BE2C (cell line): ENCODE measurements at regions not wholly inside any gene's neighbourhood (a gene's known extent, or its start where the extent isn't known, plus 50 kb on each side); places are given as distances from the start of the nearest gene placed in this dataset.
"Not testable (repeated sequence)": the region's sequence is repeated elsewhere in the genome, so short reads cannot be mapped to it uniquely, and the experiment has no call there.

Source experiments
- DNase-seq: peaks from one replicate; pipeline ENCODE4 v3.0.0-alpha.2; 2020
- H3K27me3 ChIP-seq: fragments of 250-450 bp; sonication (Bioruptor Pico); 2 replicates; pipeline ENCODE4 v1.5.1; 2020; ENCODE audit warnings: mild to moderate bottlenecking
- H3K36me3 ChIP-seq: fragments of 250-450 bp; sonication (Bioruptor Pico); 2 replicates; pipeline ENCODE4 v1.5.1; 2020; ENCODE audit warnings: mild to moderate bottlenecking
- H3K4me1 ChIP-seq: fragments of 250-450 bp; sonication (Bioruptor Pico); 2 replicates; pipeline ENCODE4 v1.5.1; 2020
- H3K4me3 ChIP-seq: 2 replicates; pipeline ENCODE4 v1.5.1; 2011; ENCODE audit warnings: low read depth, low read length
- H3K9me3 ChIP-seq: fragments of 250-450 bp; sonication (Bioruptor Pico); 2 replicates; pipeline ENCODE4 v1.5.1; 2020
- TF ChIP-seq, protein P1 (sequence below): IDR thresholded peaks from 2 replicates; pipeline ENCODE4 v1.5.1; 2012; ENCODE audit warnings: mild to moderate bottlenecking, low read depth, low read length

DNA sequence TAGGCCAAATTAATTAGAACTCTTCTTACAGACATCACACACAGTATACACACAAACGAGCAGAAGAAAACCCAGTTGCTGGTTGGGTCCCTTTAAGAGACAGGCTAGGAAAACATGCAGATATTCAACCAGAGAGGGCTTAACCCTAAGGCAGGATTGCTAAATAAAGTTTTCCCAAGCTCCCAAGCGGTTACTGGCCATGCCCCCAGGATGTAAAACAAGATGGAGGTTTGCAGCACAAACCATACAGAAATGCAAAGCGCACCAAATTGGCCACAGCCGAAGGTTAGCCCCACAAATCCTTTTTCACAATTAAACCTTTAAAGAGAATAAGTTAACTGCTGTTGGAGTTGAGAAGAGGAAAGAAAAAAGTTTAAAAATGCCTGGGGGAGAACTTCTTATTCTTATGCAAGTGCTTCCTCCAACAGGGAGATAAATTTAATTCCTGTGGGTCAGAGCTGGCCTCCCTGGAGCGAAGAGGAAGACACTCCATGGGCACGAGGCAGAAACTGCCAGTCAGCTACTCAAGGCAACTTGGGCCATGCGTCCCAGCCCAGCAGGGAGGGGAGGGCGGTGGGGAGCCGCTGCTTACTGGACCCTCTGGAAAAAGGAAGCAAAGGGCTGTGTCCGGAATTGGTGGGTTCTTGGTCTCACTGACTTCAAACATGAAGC, 167.6 kb upstream of the ARSJ start:
- Histone ChIP-seq H3K4me3 (no peak overlapping the region), H3K27me3 (no peaks in the 10 kb centered on the region), H3K4me1 (no peaks in the 10 kb centered on the region), H3K9me3 (no peaks in the 10 kb centered on the region), H3K36me3 (no peaks in the 10 kb centered on the region)
- TF ChIP-seq, protein P1, sequence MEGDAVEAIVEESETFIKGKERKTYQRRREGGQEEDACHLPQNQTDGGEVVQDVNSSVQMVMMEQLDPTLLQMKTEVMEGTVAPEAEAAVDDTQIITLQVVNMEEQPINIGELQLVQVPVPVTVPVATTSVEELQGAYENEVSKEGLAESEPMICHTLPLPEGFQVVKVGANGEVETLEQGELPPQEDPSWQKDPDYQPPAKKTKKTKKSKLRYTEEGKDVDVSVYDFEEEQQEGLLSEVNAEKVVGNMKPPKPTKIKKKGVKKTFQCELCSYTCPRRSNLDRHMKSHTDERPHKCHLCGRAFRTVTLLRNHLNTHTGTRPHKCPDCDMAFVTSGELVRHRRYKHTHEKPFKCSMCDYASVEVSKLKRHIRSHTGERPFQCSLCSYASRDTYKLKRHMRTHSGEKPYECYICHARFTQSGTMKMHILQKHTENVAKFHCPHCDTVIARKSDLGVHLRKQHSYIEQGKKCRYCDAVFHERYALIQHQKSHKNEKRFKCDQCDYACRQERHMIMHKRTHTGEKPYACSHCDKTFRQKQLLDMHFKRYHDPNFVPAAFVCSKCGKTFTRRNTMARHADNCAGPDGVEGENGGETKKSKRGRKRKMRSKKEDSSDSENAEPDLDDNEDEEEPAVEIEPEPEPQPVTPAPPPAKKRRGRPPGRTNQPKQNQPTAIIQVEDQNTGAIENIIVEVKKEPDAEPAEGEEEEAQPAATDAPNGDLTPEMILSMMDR, result no peak
- no peak for DNase-seq

DNA sequence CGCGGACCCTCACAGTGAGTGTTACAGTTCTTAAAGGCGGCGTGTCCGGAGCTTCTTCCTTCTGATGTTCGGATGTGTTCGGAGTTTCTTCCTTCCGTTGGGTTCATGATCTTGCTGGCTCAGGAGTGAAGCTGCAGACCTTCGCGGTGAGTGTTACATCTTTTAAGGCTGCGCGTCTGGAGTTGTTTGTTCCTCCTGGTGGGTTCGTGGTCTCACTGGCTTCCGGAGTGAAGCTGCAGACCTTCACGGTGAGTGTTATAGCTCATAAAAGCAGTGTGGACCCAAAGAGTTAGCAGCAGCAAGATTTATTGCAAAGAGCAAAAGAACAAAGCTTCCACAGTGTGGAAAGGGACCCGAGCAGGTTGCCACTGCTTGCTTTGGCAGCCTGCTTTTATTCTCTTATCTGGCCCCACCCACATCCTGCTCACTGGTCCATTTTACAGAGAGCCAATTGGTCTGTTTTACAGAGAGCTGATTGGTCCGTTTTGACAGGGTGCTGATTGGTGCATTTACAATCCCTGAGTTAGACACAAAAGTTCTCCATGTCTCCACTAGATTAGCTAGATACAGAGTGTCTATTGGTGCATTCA, 168.3 kb upstream of the ARSJ start:
- not testable (repeated sequence) for H3K36me3 ChIP-seq, H3K4me1 ChIP-seq, H3K9me3 ChIP-seq, H3K4me3 ChIP-seq, H3K27me3 ChIP-seq, DNase-seq

DNA sequence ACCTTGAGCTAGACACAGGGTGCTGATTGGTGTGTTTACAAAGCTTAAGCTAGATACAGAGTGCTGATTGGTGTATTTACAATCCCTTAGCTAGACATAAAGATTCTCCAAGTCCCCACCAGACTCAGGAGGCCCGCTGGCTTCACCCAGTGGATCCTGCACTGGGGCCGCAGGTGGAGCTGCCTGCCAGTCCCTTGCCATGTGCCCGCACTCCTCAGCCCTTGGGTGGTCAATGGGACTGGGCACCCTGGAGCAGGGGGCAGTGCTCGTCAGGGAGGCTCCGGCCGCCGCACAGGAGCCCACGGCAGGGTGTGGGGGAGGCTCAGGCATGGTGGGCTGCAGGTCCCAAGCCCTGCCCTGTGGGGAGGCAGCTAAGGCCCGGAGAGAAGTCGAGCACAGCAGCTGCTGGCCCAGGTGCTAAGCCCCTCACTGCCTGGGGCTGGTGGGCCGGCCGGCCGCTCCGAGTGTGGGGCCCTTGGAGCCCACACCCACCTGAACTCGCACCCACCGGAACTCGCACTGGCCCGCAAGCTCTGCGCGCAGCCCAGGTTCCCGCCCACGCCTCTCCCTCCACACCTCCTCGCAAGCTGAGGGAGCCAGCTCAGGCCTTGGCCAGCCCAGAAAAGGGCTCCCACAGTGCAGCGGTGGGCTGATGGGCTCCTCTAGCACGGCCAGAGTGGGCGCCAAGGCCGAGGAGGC, 169.1 kb upstream of the ARSJ start:
- H3K27me3 ChIP-seq, H3K4me1 ChIP-seq, H3K36me3 ChIP-seq, H3K4me3 ChIP-seq, H3K9me3 ChIP-seq, DNase-seq: not testable (repeated sequence)

DNA sequence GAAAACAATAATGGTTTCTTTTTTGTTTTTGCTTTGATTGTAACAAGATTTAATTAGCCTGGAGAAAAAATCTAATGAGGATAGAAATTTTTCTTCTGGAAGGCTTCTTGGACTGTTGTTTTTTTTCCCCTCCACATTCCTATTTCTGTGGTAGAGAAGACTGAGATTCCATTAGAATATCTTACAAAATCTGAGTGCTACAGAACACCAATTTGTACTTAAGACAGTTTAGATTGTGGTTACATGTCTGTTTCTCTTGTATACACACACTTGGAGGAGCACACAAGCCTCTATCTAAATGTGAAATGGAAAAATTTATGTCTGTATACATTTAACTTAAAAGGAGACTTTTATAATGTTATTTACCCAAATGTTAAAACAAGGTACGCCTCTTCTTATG, 176.9 kb upstream of the ARSJ start:
- Histone ChIP-seq H3K36me3 (no peaks in the 10 kb centered on the region), H3K4me1 (no peaks in the 10 kb centered on the region), H3K4me3 (no peak overlapping the region), H3K9me3 (no peaks in the 10 kb centered on the region), H3K27me3 (no peaks in the 10 kb centered on the region)
- no peak for DNase-seq
- TF ChIP-seq, protein P1, result no peak

DNA sequence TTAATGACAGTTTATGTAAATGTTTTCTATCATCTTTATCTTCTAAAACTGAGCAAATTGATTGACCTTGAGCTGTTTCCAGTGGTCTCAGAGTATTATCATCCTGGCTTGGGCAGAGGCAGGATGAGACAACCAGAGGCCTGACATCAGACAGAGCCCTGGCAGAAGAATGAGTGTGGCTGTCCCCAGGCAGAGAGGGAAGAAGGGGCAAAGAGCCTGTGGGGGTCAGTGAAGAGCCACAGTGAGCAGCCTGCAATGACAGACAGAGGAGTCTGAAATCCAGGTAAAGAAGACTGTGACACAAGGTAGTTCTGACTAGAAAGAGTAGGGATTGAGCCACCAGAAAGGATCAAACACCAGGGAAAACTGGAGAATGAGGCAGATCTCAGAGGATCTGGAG, 182.4 kb upstream of the ARSJ start:
- Histone ChIP-seq H3K36me3 (no peaks in the 10 kb centered on the region), H3K4me1 (no peaks in the 10 kb centered on the region), H3K9me3 (no peaks in the 10 kb centered on the region), H3K27me3 (no peaks in the 10 kb centered on the region), H3K4me3 (no peak overlapping the region)
- TF ChIP-seq, protein P1, result no peak
- DNase-seq, result no peak

DNA sequence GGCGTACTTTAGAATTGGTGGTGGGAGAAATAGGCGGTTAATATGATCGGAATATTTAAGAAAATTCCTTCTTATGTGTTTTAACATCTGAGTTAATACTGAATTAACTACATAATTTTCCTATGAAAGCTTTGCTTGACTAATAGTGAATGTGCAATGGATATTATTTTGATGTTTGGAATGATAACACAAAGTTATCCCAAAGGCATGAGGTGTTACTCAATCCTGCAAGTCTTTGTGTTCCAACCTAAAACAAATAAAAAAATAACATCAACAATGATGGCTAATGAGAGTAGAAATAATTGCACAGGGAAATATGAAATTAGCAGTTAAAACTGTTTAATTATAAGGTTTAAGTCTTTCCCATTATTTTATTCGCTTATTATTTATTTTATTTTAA, 183.6 kb upstream of the ARSJ start:
- no peaks in the 10 kb centered on the region for H3K36me3 ChIP-seq
- H3K4me1 ChIP-seq, result no peaks in the 10 kb centered on the region
- TF ChIP-seq, protein P1, result no peak
- no peak overlapping the region for H3K4me3 ChIP-seq
- no peaks in the 10 kb centered on the region for H3K9me3 ChIP-seq
- no peak for DNase-seq
- H3K27me3 ChIP-seq, result no peaks in the 10 kb centered on the region

DNA sequence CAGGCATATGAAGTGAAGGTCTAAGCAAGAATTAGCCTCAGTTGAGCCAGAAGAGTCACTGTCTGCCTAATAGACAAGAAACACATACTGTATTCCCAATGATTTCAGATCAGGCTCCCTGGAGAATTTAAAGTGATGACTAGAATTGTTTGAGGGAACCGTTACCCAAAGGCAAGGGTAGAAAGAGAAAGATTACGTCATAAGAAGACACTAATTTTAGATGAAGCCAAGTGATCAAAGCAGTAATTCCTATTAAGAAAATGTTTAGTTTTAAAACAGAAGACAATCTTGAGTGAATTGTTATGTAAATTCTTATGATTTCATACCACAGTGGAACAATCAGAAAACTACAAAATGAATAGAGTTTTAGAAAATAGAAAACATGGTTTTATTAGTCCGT, 194.5 kb upstream of the ARSJ start:
- no peak for DNase-seq
- no peaks in the 10 kb centered on the region for H3K9me3 ChIP-seq
- no peak overlapping the region for H3K4me3 ChIP-seq
- no peaks in the 10 kb centered on the region for H3K36me3 ChIP-seq
- TF ChIP-seq, protein P1, result no peak
- H3K27me3 ChIP-seq, result no peaks in the 10 kb centered on the region
- H3K4me1 ChIP-seq, result no peaks in the 10 kb centered on the region
